Fibroblast of mammary gland (primary cell): ENCODE measurements at regions not wholly inside any gene's neighbourhood (a gene's known extent, or its start where the extent isn't known, plus 50 kb on each side); places are given as distances from the start of the nearest gene placed in this dataset.
A peak's percentile ranks its signal among the peaks of the same experiment; 100 is the strongest.

Experiments used
- DNase-seq: peaks from one replicate; pipeline ENCODE4 v3.0.0-alpha.2; 2010; ENCODE audit warnings: low read depth
- H3K4me3 ChIP-seq: 2 replicates; pipeline ENCODE4 v1.5.1; 2011; ENCODE audit warnings: low read depth, mild to moderate bottlenecking, low read length, moderate library complexity; ENCODE audit not compliant: control insufficient read depth
- TF ChIP-seq, protein P1 (sequence below): conservative IDR thresholded peaks from 2 replicates; pipeline ENCODE4 v1.5.1; 2011; ENCODE audit warnings: low read depth, low read length, inconsistent platforms; ENCODE audit not compliant: control insufficient read depth, insufficient read depth

DNA sequence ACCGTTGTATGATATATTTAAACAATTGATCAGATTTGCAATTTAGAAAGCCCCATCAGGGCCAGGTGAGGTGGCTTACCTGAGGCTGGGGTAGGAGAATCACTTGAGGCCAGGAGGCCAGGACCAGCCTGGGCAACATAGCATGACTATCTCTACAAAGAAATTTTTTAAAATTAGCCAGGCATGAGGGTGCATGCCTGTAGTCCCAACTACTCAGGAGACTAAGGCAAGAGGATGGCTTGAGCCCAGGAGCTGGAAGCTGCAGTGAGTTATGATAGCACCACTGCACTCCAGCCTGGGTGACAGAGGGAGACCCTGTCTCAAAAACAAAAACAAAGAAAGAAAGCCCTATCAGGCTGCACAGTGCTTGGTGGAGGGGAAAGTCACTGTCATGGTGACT is 159.9 kb upstream of the RAB4A start:
- TF ChIP-seq, protein P1, sequence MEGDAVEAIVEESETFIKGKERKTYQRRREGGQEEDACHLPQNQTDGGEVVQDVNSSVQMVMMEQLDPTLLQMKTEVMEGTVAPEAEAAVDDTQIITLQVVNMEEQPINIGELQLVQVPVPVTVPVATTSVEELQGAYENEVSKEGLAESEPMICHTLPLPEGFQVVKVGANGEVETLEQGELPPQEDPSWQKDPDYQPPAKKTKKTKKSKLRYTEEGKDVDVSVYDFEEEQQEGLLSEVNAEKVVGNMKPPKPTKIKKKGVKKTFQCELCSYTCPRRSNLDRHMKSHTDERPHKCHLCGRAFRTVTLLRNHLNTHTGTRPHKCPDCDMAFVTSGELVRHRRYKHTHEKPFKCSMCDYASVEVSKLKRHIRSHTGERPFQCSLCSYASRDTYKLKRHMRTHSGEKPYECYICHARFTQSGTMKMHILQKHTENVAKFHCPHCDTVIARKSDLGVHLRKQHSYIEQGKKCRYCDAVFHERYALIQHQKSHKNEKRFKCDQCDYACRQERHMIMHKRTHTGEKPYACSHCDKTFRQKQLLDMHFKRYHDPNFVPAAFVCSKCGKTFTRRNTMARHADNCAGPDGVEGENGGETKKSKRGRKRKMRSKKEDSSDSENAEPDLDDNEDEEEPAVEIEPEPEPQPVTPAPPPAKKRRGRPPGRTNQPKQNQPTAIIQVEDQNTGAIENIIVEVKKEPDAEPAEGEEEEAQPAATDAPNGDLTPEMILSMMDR, result no peak
- no peak overlapping the region for H3K4me3 ChIP-seq
- no peak for DNase-seq

DNA sequence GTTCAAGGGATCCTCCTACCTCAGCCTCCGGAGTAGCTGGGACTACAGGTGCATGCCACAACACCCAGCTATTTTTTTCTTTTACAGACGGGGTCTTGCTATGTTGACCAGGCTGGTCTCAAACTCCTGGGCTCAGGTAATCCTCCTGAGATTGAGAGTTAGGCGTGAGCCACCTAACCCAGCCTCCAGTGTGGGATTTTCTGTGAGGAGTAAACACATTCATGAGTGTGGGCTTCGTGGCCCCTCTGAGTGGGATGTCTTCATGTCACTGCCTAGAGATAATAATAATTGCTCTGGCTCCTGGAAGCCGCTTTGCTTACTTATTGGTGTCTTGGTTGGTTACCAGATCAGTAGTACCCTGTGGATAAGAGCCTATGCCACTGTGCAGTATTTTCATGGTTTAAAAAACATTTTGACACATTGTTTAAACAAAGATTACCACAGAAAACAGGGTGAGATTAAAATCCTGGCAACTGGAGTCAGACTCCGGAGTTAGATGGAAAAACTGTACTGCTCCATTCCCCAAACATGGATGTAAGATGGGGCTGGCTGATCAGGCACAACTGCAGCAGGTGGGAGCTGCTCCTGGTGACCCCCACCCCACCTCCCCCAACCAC is 159.1 kb upstream of the RAB4A start:
- H3K4me3 ChIP-seq, result no peak overlapping the region
- TF ChIP-seq, protein P1, result no peak
- DNase-seq, result no peak

DNA sequence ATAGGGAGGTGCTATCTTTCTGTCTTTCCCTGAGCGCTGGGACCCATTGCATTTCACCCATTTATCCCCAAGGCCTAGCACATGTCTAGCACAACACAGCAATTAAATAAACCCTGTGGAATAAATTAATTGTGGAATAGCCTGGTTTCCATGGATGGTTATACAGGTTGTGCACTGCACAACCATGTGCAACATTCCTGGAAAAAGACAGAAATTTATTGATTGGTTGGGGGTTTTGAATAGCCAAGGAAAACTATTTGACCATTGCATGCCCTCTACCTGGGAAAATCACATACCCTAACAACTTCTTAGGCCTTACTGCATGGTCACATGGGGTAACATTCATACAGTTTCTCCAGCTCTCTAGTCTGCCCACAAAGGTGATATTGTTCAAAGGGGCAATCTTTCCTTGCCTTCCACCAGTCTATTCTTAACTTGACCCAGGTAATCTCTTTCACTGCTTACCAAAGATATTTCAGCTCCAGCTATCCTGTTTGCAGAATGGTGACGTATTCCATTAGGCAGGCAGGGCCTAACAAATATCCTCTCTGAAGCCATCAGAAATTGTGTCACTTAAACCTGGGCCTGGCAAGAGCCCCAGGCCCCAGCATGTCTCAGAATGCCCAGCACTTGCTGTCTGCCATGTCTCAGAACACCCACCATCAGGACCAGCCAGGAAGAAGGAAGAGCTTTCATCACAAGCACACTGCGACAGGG is 157.9 kb upstream of the RAB4A start:
- no peak overlapping the region for H3K4me3 ChIP-seq
- TF ChIP-seq, protein P1, result no peak
- no peak for DNase-seq

DNA sequence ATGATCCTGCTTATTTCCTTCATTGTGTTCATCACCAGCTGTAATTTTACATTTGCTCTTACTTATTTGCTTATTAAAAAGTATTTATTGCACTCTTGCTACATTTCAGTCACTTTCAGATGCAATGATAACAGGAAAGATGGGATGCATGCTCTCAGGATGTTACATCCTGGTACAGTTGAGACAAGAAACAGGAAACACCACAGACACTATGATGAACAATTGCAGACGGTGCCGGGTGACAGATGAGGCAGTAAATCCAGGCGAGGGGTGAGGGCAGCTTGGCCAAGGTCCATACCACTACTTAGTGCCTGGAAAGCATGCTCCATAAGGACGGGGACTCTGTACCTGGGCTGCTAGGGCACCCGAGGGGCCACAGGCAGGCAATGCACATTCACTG is 156.6 kb upstream of the RAB4A start:
- TF ChIP-seq, protein P1, result no peak
- DNase-seq, result no peak
- no peak overlapping the region for H3K4me3 ChIP-seq

DNA sequence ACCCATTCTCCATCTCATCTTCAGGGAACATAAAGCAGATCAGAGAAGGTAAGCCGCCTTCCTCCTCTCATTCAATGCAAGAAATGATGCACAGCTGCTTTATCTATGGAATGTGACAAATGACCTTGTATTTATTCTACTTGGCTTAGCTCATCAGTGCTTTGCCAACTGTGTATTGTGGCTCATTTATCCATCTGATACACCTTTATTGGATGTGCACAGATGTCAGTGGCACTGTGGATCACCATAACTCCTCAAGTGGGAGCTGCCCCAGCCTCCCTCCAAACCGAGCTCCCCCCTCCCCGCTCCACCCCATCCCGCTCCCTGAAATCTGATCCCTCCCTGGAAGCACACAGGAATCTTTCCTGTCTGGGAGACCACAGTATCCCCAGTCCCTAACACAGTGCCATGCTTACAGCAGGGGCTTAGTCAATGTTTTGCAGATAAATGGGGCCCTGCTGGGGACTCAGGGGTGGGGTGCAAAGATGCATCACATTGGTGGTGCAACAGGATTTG is 156.0 kb upstream of the RAB4A start:
- TF ChIP-seq, protein P1, result no peak

DNA sequence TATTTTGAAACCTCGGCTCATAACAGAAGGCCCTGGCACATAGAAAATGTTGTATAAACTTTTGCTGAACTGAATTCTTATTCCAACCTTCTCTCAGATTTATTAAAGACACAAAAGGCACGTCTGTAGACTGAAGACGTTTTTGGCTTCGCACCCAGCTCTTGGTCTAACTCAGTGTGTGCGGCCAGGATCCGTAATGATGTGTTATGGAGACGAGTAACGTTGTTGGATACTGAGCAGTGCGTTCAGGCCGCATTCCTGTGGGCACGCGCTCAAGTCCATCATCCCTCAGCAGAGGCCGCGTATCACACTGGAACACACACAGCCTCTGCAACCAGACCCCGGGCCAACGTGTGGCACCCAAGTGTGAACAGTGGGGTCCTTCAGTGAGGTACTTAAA is 154.8 kb upstream of the RAB4A start:
- no peak overlapping the region for H3K4me3 ChIP-seq
- DNase-seq, result peak; percentile 23
- TF ChIP-seq, protein P1, result no peak

More for the DNA sequence above, 156.0 kb upstream of the RAB4A start:
- no peak overlapping the region for H3K4me3 ChIP-seq
- no peak for DNase-seq
